ENCODE measurements at regions not wholly inside any gene's neighbourhood (a gene's known extent, or its start where the extent isn't known, plus 50 kb on each side); places are given as distances from the start of the nearest gene placed in this dataset.
"Not testable (repeated sequence)": the region's sequence is repeated elsewhere in the genome, so short reads cannot be mapped to it uniquely, and the experiment has no call there.

- no peak for DNase-seq (ENCODE audit: low spot score)
Observed at GRCh38 chr1:72431810-72432209, 149.5 kb upstream of the NEGR1 start.

DNA sequence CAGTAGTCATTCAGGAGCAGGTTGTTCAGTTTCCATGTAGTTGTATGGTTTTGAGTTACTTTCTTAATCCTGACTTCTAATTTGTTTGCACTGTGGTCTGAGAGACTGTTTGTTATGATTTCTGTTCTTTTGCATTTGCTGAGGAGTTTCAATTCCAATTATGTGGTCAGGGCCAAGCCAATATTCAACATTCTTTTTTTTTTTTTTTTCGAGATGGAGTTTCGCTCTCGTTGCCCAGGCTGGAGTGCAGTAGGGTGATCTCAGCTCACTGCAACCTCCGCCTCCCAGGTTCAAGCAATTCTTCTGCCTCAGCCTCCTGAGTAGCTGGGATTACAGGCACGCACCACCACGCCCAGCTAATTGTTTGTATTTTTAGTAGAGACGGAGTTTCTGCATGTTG, 145.9 kb upstream of the NEGR1 start:
- DNase-seq (ENCODE audit: low spot score), result not testable (repeated sequence)

DNA sequence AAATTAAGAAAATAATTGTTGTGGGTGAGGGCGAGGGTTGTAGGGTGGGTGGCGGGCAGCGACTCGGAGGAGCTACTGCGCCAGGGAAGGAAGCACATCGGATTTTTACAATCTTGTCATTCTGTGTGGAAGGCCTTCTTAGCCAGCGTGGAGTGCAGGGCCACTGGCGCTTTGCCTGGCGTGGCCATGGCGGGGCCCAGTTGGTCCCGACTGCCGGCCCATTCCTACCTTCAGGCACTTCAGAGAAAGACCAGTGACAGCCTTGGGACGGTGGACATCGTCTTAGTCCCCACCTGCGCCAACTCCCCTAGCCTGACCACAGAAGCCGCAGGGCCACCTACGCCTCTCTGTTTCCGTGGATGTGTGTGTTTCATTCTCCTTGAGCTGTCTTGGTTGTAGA, 136.9 kb upstream of the NEGR1 start:
- no peak for DNase-seq (ENCODE audit: low spot score)

- no peak for DNase-seq (ENCODE audit: low spot score)
Observed at GRCh38 chr1:72412286-72412685, 129.9 kb upstream of the NEGR1 start.

GRCh38 chr1:72399807-72400206, 117.5 kb upstream of the NEGR1 start:
- DNase-seq (ENCODE audit: low spot score), result no peak

- no peak for DNase-seq (ENCODE audit: low spot score)
Observed at GRCh38 chr1:72397786-72398185, 115.4 kb upstream of the NEGR1 start.

- DNase-seq (ENCODE audit: low spot score), result no peak
Observed at GRCh38 chr1:72394457-72394856, 112.1 kb upstream of the NEGR1 start.

DNA sequence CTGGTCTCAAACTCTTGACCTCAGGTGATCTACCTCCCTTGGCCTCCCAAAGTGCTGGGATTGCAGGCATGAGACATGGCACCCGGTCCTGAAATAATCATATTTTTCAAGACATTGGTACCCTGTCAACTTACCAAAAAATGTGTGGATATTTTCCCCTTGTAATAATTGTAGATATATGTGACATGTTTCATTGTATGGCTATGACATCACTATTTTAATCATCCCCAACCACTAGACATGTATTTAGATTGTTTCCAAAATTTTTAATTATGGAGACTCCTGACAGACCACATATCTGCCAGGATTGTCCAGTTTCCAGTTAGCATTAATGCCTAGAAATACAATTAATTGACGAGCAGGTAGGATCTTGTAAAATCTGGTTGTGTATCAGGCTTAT, 96.7 kb upstream of the NEGR1 start:
- DNase-seq (ENCODE audit: low spot score), result no peak

- no peak for DNase-seq (ENCODE audit: low spot score)
Observed at GRCh38 chr1:72375226-72375625, 92.9 kb upstream of the NEGR1 start.

DNA sequence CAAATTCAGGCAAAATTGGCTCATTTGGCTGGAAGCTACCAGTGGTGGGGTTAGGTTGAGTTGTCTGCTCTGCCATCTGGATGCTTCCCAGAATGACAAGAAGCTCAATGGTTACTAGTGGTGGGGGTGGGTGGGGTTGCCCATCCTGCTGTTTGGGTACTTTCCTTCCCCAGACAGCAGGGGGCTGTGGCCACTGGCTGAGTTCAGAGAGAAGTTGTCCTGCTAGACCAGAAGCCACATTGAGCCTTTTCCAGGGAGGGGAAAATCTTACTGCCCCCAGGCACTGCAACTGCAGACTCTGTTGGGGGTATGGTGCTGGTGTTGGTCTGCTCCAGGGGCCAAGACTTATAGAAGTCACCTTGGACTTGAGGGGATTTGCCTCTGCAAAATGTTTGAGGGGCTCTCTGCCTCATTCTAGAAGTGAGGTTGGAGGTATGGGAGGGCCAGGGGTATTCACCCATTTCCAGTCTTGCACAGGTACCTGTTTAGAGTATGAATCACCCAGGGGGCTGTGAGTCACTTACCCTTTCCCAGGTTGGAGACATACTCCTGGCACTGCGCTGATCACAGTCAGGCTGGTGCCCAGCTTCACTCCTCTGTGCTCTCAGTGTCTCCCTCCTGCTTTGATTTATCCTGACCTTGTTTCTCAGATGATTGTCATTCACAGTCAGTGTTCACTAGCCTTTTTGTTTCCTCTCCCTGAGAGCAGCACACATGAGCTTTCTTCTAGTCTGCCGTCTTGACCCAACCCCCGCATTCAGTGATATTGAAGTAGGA, 89.1 kb upstream of the NEGR1 start:
- DNase-seq (ENCODE audit: low spot score), result no peak

GRCh38 chr1:72370836-72371235, 88.5 kb upstream of the NEGR1 start:
- not testable (repeated sequence) for DNase-seq (ENCODE audit: low spot score)

DNA sequence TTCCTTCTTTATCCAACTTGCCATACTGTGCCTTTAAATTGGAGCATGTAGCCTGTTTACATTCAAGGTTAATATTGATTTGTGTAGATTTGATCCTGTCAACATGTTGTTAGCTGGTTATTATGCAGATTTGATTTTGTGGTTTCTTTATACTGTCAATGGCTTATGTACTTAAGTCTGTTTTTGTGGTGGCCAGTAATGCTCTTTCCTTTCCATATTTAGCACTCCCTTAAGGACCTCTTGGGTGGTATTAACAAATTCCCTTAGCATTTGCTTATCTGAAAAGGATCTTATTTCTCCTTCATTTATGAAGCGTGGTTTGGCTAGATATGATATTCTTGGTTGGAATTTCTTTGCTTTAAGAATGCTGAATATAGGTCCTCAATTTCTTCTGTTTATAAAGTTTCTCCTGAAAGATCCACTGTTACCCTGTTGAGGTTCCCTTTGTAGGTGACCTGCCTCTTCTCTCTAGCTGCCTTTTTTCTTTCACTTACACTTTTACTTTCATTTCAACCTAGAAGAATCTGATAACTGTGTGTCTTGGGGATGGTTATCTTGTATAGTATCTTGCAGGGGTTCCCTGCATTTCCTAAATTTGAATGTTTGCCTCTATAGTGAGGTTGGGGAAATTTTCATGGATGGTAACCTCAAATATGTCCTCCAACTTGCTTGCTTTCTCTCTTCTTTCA, 86.9 kb upstream of the NEGR1 start:
- DNase-seq (ENCODE audit: low spot score), result no peak

- no peak for DNase-seq (ENCODE audit: low spot score)
Observed at GRCh38 chr1:72366466-72366865, 84.1 kb upstream of the NEGR1 start.

- no peak for DNase-seq (ENCODE audit: low spot score)
Observed at GRCh38 chr1:72365693-72366092, 83.4 kb upstream of the NEGR1 start.

GRCh38 chr1:72362538-72362937, 80.2 kb upstream of the NEGR1 start:
- no peak for DNase-seq (ENCODE audit: low spot score)

DNA sequence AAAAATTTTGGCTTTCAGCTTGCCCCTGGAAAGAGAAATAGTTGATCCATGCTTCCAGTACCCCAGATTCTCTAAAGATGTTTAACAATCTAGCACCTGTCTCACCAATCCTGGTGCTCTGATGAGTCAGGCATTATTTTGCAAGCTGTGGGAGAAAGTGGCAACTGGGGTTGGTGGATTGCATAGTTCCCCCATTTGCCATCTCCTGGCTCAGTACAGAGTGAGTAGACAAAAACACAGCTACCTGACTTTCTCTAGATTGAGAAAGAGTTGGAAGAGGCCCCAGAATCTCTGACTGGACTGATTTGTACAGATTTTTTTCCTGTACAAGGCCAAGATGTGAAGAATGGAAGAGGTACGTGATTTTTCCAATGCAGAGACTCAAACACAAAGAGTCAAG, 75.1 kb upstream of the NEGR1 start:
- DNase-seq (ENCODE audit: low spot score), result no peak

DNA sequence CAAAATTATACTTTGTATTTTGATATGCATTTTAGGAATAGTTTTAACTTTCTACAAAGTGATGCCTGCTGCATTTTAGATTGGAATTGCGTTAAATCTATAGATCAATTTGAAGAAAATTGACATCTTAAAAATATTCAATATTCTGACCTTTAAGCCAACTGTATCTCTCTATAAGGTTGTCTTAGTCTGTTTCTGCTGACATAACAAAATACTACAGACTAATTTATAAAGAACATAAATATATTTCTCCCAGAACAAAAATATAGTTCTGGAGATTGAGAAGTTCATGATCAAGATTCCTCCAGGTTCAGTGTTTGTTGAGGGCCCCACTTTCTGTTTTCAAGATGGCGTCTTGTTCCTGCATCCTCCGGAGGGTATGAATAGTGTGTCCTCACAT, 73.6 kb upstream of the NEGR1 start:
- no peak for DNase-seq (ENCODE audit: low spot score)

- no peak for DNase-seq (ENCODE audit: low spot score)
Observed at GRCh38 chr1:72341661-72342060, 59.3 kb upstream of the NEGR1 start.

GRCh38 chr1:72336776-72337175, 54.4 kb upstream of the NEGR1 start:
- DNase-seq (ENCODE audit: low spot score), result no peak
